ENCODE measurements at regions not wholly inside any gene's neighbourhood (a gene's known extent, or its start where the extent isn't known, plus 50 kb on each side); places are given as distances from the start of the nearest gene placed in this dataset.

DNA sequence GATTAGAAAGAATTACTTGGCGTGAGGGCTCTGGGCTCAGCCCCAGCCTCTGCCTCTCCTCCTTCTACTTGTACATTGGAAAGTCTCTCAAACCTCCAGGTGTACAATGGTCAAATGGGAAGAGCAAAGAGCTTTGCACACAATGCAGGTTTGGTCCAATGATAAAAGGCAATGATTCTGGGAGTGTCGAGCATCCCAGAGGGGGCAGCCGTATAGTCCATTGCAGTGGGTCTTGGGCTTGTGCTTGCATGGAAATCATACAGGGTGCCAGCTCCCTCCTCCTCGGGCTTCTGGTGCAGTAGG lies 98.0 kb upstream of the NCK2 start:
- ATAC-seq: no peak
- Histone ChIP-seq H3K27ac (no peak overlapping the region), H3K4me1 (no peaks in the 10 kb centered on the region), H3K27me3 (peaks cover 4% of the 10 kb centered on the region), H3K4me3 (no peak overlapping the region), H3K9me3 (no peaks in the 10 kb centered on the region), H3K36me3 (no peaks in the 10 kb centered on the region)
- WGBS, 2 donors (ENCODE audit: low coverage in 1 of 2): 100% methylated on average over 3 of the region's 4 CpGs; no CpG with 5 or more reads in 1 of the 2 donors
- TF ChIP-seq EP300 (IDR thresholded peaks at IDR 0.05): no peak
- TF ChIP-seq POLR2AphosphoS5 (IDR thresholded peaks at IDR 0.05): no peak
- no peak for TF ChIP-seq POLR2A (IDR thresholded peaks at IDR 0.05)
- TF ChIP-seq, protein P1, sequence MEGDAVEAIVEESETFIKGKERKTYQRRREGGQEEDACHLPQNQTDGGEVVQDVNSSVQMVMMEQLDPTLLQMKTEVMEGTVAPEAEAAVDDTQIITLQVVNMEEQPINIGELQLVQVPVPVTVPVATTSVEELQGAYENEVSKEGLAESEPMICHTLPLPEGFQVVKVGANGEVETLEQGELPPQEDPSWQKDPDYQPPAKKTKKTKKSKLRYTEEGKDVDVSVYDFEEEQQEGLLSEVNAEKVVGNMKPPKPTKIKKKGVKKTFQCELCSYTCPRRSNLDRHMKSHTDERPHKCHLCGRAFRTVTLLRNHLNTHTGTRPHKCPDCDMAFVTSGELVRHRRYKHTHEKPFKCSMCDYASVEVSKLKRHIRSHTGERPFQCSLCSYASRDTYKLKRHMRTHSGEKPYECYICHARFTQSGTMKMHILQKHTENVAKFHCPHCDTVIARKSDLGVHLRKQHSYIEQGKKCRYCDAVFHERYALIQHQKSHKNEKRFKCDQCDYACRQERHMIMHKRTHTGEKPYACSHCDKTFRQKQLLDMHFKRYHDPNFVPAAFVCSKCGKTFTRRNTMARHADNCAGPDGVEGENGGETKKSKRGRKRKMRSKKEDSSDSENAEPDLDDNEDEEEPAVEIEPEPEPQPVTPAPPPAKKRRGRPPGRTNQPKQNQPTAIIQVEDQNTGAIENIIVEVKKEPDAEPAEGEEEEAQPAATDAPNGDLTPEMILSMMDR (IDR thresholded peaks at IDR 0.05): no peak

- Histone ChIP-seq H3K9me3 (no peaks in the 10 kb centered on the region), H3K36me3 (no peaks in the 10 kb centered on the region), H3K4me3 (no peak overlapping the region), H3K27ac (no peak overlapping the region), H3K27me3 (peaks cover 4% of the 10 kb centered on the region), H3K4me1 (no peaks in the 10 kb centered on the region)
- TF ChIP-seq POLR2A (IDR thresholded peaks at IDR 0.05) (no peak), POLR2AphosphoS5 (IDR thresholded peaks at IDR 0.05) (no peak), EP300 (IDR thresholded peaks at IDR 0.05) (no peak)
- TF ChIP-seq, protein P1 (IDR thresholded peaks at IDR 0.05): no peak
- 42 to 55% methylated on average over 7 to 8 of the region's 8 CpGs for WGBS, 2 donors (ENCODE audit: low coverage in 1 of 2)
- no peak for ATAC-seq
These were observed 98.6 kb upstream of the NCK2 start for GRCh38 chr2:105645938-105646773.

GRCh38 chr2:105645031-105645937 lies 99.4 kb upstream of the NCK2 start:
- Histone ChIP-seq H3K4me1 (no peaks in the 10 kb centered on the region), H3K27me3 (peaks cover 4% of the 10 kb centered on the region), H3K9me3 (no peaks in the 10 kb centered on the region), H3K36me3 (no peaks in the 10 kb centered on the region), H3K27ac (no peak overlapping the region), H3K4me3 (no peak overlapping the region)
- no peak for TF ChIP-seq EP300 (IDR thresholded peaks at IDR 0.05)
- TF ChIP-seq POLR2AphosphoS5 (IDR thresholded peaks at IDR 0.05): no peak
- ATAC-seq: no peak
- WGBS, 2 donors (ENCODE audit: low coverage in 1 of 2): 84 to 87% methylated on average over 10 to 15 of the region's 18 CpGs

DNA sequence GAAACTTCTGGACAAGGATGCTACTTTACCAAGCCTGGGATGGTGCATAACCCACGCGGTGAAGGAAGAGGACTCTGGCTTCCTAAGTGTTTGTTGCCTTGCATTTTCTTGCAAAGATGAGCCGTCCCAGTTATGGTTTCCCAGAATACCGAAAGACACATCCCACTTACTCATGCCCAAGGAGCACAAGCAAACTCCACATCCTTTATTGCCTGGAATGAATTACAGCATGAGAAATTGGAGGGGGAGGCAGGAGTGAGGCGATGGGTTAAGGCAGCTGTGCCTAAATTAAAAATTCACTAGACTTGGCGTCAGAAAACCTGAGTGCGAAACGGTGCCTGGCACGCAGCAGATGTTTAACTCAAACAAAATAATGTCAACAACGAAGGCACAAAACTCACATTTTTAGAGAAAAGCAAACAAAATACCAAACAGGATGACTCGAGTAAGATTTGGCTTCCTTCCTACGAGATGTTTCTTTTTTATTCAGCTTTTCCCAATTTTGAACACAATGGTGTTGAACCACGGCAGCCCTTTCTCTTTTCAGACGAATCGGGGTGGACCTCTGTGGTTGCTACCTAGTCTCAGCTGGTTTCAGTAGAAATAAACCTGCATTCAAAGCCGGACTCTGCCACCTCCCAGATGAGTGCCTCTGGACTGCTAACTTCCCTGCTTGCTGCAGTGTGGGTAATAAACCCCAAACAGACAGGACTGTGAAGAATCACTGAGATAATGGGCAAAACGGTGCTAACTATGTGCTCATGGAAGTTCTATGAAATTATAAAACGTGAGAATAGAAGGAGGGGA lies 100.3 kb upstream of the NCK2 start:
- Histone ChIP-seq H3K27me3 (peaks cover 4% of the 10 kb centered on the region), H3K27ac (no peak overlapping the region), H3K4me1 (no peaks in the 10 kb centered on the region), H3K9me3 (no peaks in the 10 kb centered on the region), H3K4me3 (no peak overlapping the region), H3K36me3 (no peaks in the 10 kb centered on the region)
- WGBS, 2 donors (ENCODE audit: low coverage in 1 of 2): 52 to 61% methylated on average over 15 to 18 of the region's 18 CpGs
- TF ChIP-seq POLR2AphosphoS5 (IDR thresholded peaks at IDR 0.05) (no peak), POLR2A (IDR thresholded peaks at IDR 0.05) (no peak), EP300 (IDR thresholded peaks at IDR 0.05) (no peak)
- TF ChIP-seq, protein P1 (IDR thresholded peaks at IDR 0.05): no peak
- ATAC-seq: no peak

Measured in gastroesophageal sphincter (tissue), 4 donors.